ENCODE measurements at regions not wholly inside any gene's neighbourhood (a gene's known extent, or its start where the extent isn't known, plus 50 kb on each side); places are given as distances from the start of the nearest gene placed in this dataset.

- no peaks in the 10 kb centered on the region for H4K20me1 ChIP-seq (ENCODE audit: control insufficient read depth, insufficient read depth, insufficient read length)
- no peak overlapping the region for H2BK12ac ChIP-seq (ENCODE audit: insufficient read length, low read depth, low read length)
- H2BK20ac ChIP-seq (ENCODE audit: low read depth, low read length, poor library complexity, severe bottlenecking) = no peak overlapping the region
- Mint-ChIP-seq H3K9me3 (peaks cover 63 to 67% of the 10 kb centered on the region in 2 experiments), H3K4me1 (peaks cover 17 to 18% of the 10 kb centered on the region in 2 experiments), H3K27ac (0 out of 7 replicates have a peak overlapping the region, but pooled peaks of 1 of the 3 experiments have one; percentile 38), H3K27me3 (ENCODE audit: low read depth) (peaks cover 3% of the 10 kb centered on the region), H3K4me3 (peak overlapping the region in 1 of 2 experiments; percentile 50; a peak in 1 of 5 replicates), H3K36me3 (ENCODE audit: insufficient read depth in 1 of 3, low read depth in 3 of 3) (peaks cover 12 to 17% (median 15%) of the 10 kb centered on the region in 3 experiments; a peak in 6 of 7 replicates)
- no peaks in the 10 kb centered on the region for H3K27me3 ChIP-seq (ENCODE audit: insufficient read depth, low read length)
- no peak overlapping the region for H3K14ac ChIP-seq (ENCODE audit: insufficient read depth, low read length)
- H4K91ac ChIP-seq (ENCODE audit: insufficient read length, low read depth, low read length) = no peak overlapping the region
- no peak overlapping the region for H2BK5ac ChIP-seq (ENCODE audit: insufficient read length, low read length)
- no peak overlapping the region for H3K4ac ChIP-seq (ENCODE audit: low read depth, low read length)
- H3K9ac ChIP-seq (ENCODE audit: extremely low read depth, insufficient read length, low read length) = no peak overlapping the region
- peak; percentile 62 for DNase-seq
- H3K18ac ChIP-seq (ENCODE audit: insufficient read length, low read depth, low read length) = no peak overlapping the region
- WGBS (ENCODE audit: extremely low coverage, insufficient read length, low lambda C conversion rate) = no CpG with 5 or more reads among the region's 7 CpGs
- H3K9me3 ChIP-seq (ENCODE audit: control insufficient read depth, low read depth, low read length) = peaks cover 24% of the 10 kb centered on the region
- no peaks in the 10 kb centered on the region; the same call in 1 of the 2 replicates for H3K4me1 ChIP-seq (ENCODE audit: insufficient read depth, low read length)
- no peak overlapping the region for H2BK15ac ChIP-seq (ENCODE audit: low read depth, low read length)
- no peak overlapping the region for H2AFZ ChIP-seq (ENCODE audit: low read length)
- no peak for TF ChIP-seq CTCF (conservative IDR thresholded peaks at IDR 0.05)
- H3K23ac ChIP-seq (ENCODE audit: insufficient read length, low read depth, low read length) = no peak overlapping the region
- H3K4me2 ChIP-seq (ENCODE audit: insufficient read depth, insufficient read length, low read length) = no peak overlapping the region
- H2BK120ac ChIP-seq (ENCODE audit: low read depth, low read length, poor library complexity, severe bottlenecking) = no peak overlapping the region
- no peaks in the 10 kb centered on the region for H3K79me2 ChIP-seq (ENCODE audit: insufficient read depth, low read length)
- no peak overlapping the region for H3K56ac ChIP-seq (ENCODE audit: insufficient read length, low read depth, low read length)
- no peaks in the 10 kb centered on the region for H3K79me1 ChIP-seq (ENCODE audit: insufficient read depth, low read depth, low read length, poor library complexity, severe bottlenecking)
- H4K5ac ChIP-seq (ENCODE audit: insufficient read length, low read depth, low read length) = no peak overlapping the region
- H3K23me2 ChIP-seq (ENCODE audit: insufficient read length, low read depth, low read length, poor library complexity, severe bottlenecking) = no peaks in the 10 kb centered on the region
- H3K27ac ChIP-seq (ENCODE audit: insufficient read length, low read depth, low read length) = no peak overlapping the region
- no peak overlapping the region for H4K8ac ChIP-seq (replicated peaks; ENCODE audit: insufficient read length, low read depth, low read length)
- H3T11ph ChIP-seq (ENCODE audit: low read length) = no peak overlapping the region
- no peak overlapping the region for H2AK5ac ChIP-seq (ENCODE audit: insufficient read length, low read length)
Observed at GRCh38 chrX:101999644-102000539, 68.1 kb upstream of the ZMAT1 start.

Data from H9 (cell line).